Stimulated activated naive CD8-positive, alpha-beta T cell treated with anti-CD3 and anti-CD28 coated beads, Interleukin-15, amount 100 ng/mL, for 72 hours (primary cell): ENCODE measurements at regions not wholly inside any gene's neighbourhood (a gene's known extent, or its start where the extent isn't known, plus 50 kb on each side); places are given as distances from the start of the nearest gene placed in this dataset.

ENCODE experiments used
- ATAC-seq: fragments of 150-1000 bp; cut with Tn5 transposase; 2 replicates; pipeline ENCODE4 v1.10.0; 2021; ENCODE audit warnings: mild to moderate bottlenecking, moderate library complexity
- DNase-seq, 2 donors: peaks; one replicate each; pipeline ENCODE4 v3.0.0; 2021 to 2022
- H3K27ac Mint-ChIP-seq, 2 donors: one replicate each; pipeline ENCODE4 v1.8.0; 2022; ENCODE audit warnings: mild to moderate bottlenecking in 2 of 2, mixed read lengths in 2 of 2, moderate library complexity in 2 of 2
- H3K27me3 Mint-ChIP-seq: one replicate; pipeline ENCODE4 v1.8.0; 2022; ENCODE audit warnings: mixed read lengths
- H3K4me1 Mint-ChIP-seq: one replicate; pipeline ENCODE4 v1.8.0; 2022; ENCODE audit warnings: mild to moderate bottlenecking, mixed read lengths
- H3K4me3 Mint-ChIP-seq, 2 donors: one replicate each; pipeline ENCODE4 v1.8.0; 2022; ENCODE audit warnings: mild to moderate bottlenecking in 2 of 2, mixed read lengths in 2 of 2, moderate library complexity in 1 of 2
- H3K9me3 Mint-ChIP-seq, 2 donors: one replicate each; pipeline ENCODE4 v1.8.0; 2022; ENCODE audit warnings: mixed read lengths in 2 of 2

- Mint-ChIP-seq H3K27ac (no peak overlapping the region), H3K9me3 (peaks cover 15 to 18% of the 10 kb centered on the region in 2 donors), H3K4me1 (peaks cover under 1% of the 10 kb centered on the region), H3K4me3 (no peak overlapping the region), H3K27me3 (no peaks in the 10 kb centered on the region)
- no peak for DNase-seq
- no peak for ATAC-seq
These were observed 194.9 kb upstream of the ZNF608 start for GRCh38 chr5:124941051-124942049.

DNA sequence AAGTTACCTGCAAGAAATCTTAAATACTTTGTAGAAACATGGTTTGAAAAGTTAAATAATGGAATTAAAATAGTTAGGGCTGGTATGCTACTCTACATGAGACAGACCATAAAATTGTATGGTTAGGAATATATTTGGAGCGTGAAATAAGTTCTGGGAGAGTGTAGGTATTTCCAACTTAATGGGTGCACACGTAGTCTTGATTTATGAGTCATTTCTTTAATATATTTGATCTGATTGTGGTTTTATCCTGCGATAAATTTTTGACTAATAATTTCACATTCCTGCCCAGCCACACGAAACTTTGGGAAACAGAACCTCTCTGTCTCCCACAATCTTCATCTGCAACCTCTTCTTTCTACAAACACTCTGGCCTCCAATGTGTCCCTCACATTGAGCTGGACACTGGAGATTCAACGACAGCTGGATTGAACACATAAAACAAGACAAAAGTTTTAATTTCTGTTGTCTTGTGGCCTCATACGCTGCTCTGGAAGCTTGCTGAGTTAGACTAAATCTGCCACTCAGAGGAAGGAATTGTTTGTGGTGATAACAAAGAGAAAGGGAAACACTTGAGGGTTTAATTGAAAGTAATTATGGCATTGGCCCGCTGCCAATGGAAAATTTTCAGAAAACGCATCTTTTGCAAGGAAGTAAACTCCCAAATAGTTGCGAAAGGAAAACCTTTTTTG lies 201.8 kb upstream of the ZNF608 start:
- Mint-ChIP-seq H3K4me1 (peaks cover 13% of the 10 kb centered on the region), H3K27me3 (no peaks in the 10 kb centered on the region), H3K9me3 (peaks cover 4 to 7% of the 10 kb centered on the region in 2 donors), H3K27ac (peak overlapping the region in 1 of 2 donors; percentile 55), H3K4me3 (peak overlapping the region; percentile 19 to 44)
- DNase-seq (no peak), ATAC-seq (no peak)

GRCh38 chr5:124948754-124949275 lies 202.4 kb upstream of the ZNF608 start:
- H3K9me3 Mint-ChIP-seq: peaks cover 4 to 7% of the 10 kb centered on the region in 2 donors
- no peak overlapping the region for H3K27ac Mint-ChIP-seq
- H3K4me1 Mint-ChIP-seq: peaks cover 13% of the 10 kb centered on the region
- ATAC-seq: no peak
- no peak for DNase-seq
- H3K4me3 Mint-ChIP-seq: no peak overlapping the region
- H3K27me3 Mint-ChIP-seq: no peaks in the 10 kb centered on the region

- Mint-ChIP-seq H3K9me3 (peaks cover 4 to 7% of the 10 kb centered on the region in 2 donors), H3K27me3 (no peaks in the 10 kb centered on the region), H3K4me1 (peaks cover 13% of the 10 kb centered on the region), H3K4me3 (no peak overlapping the region), H3K27ac (no peak overlapping the region)
- DNase-seq: no peak
- ATAC-seq: no peak
These were observed 203.4 kb upstream of the ZNF608 start for GRCh38 chr5:124949862-124950261.

GRCh38 chr5:124951105-124951504 lies 204.7 kb upstream of the ZNF608 start:
- Mint-ChIP-seq H3K4me1 (peaks cover 13% of the 10 kb centered on the region), H3K27me3 (no peaks in the 10 kb centered on the region), H3K27ac (no peak overlapping the region), H3K4me3 (no peak overlapping the region), H3K9me3 (peaks cover 4 to 7% of the 10 kb centered on the region in 2 donors)
- no peak for DNase-seq
- ATAC-seq: no peak

DNA sequence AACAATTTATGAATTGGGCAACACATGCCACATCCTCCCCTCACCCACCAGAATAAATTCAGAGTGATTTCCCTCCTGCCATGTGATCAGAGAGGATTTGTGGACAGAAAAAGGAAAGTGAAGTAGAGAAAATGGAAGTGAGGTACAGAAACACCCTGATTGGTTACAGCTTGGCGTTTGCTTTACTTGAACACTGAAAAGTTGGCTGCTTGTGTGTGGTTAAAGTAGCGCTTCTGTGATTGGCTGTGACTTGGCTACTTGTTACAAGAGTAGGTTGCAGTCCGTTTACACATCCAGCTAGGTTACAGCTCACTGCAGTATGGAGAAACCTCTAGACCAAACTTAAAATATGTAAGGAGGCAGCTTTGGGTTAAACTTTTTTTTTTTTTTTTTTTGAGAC lies 205.2 kb upstream of the ZNF608 start:
- Mint-ChIP-seq H3K27me3 (no peaks in the 10 kb centered on the region), H3K4me1 (peaks cover 13% of the 10 kb centered on the region), H3K4me3 (no peak overlapping the region), H3K27ac (no peak overlapping the region), H3K9me3 (peaks cover 4 to 5% of the 10 kb centered on the region in 2 donors)
- ATAC-seq: no peak
- DNase-seq: no peak

GRCh38 chr5:124952079-124952478 lies 205.6 kb upstream of the ZNF608 start:
- no peaks in the 10 kb centered on the region for H3K27me3 Mint-ChIP-seq
- H3K4me3 Mint-ChIP-seq: no peak overlapping the region
- no peak for ATAC-seq
- H3K4me1 Mint-ChIP-seq: peaks cover 13% of the 10 kb centered on the region
- DNase-seq: no peak
- no peak overlapping the region for H3K27ac Mint-ChIP-seq
- peaks cover 0 to 1% of the 10 kb centered on the region in 2 donors for H3K9me3 Mint-ChIP-seq

GRCh38 chr5:124952566-124952965 lies 206.1 kb upstream of the ZNF608 start:
- Mint-ChIP-seq H3K4me3 (no peak overlapping the region), H3K4me1 (peaks cover 13% of the 10 kb centered on the region), H3K27me3 (no peaks in the 10 kb centered on the region), H3K9me3 (no peaks in the 10 kb centered on the region), H3K27ac (no peak overlapping the region)
- ATAC-seq (no peak), DNase-seq (no peak)

DNA sequence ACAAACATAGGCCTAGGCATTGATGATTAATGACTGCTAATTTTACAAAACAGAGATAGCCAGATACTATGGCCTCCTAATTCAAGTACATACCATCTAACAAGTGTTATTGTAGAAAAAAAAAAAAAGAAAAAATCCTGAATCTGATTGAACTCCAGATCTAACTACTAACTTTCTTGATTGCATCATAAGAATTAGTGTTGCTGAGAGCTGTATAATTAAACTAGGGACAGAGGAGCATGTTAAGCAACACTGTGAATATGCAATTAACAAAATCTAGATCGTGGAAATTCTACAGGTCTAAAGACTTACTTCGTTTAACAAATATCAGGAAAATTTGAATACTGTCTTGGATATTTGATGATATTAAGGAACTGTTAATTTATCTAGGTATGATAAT lies 208.3 kb upstream of the ZNF608 start:
- Mint-ChIP-seq H3K4me3 (no peak overlapping the region), H3K27me3 (no peaks in the 10 kb centered on the region), H3K4me1 (no peaks in the 10 kb centered on the region), H3K27ac (no peak overlapping the region), H3K9me3 (no peaks in the 10 kb centered on the region)
- DNase-seq (no peak), ATAC-seq (no peak)

- Mint-ChIP-seq H3K4me3 (no peak overlapping the region), H3K9me3 (peaks cover 0 to 5% of the 10 kb centered on the region in 2 donors), H3K4me1 (no peaks in the 10 kb centered on the region), H3K27ac (no peak overlapping the region), H3K27me3 (no peaks in the 10 kb centered on the region)
- DNase-seq (no peak), ATAC-seq (no peak)
These were observed 210.1 kb upstream of the ZNF608 start for GRCh38 chr5:124956471-124957029.

GRCh38 chr5:124957063-124957462 lies 210.6 kb upstream of the ZNF608 start:
- ATAC-seq (no peak), DNase-seq (no peak)
- peaks cover 0 to 5% of the 10 kb centered on the region in 2 donors for H3K9me3 Mint-ChIP-seq
- no peak overlapping the region for H3K4me3 Mint-ChIP-seq
- no peaks in the 10 kb centered on the region for H3K27me3 Mint-ChIP-seq
- H3K4me1 Mint-ChIP-seq: no peaks in the 10 kb centered on the region
- H3K27ac Mint-ChIP-seq: no peak overlapping the region

DNA sequence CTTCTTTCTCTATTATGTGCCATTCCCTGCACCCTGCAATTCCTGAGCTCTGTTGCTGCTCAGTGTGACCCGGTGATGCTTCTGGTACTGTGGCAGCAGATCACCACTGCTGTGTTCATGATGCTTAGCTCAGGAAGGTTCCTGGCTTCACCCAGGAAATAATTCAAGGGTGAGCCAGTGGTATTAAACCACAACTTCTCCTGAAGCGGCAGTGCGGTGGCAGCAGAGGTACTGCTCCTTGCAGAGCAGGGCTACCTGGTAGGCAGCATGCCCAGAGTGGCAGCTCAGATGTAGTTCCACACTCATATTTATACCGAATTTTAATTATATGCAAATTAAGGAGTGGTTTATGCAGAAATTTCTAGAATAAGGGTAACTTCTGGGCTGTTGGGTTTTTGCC lies 213.8 kb upstream of the ZNF608 start:
- DNase-seq: no peak
- H3K4me3 Mint-ChIP-seq: no peak overlapping the region
- no peaks in the 10 kb centered on the region for H3K4me1 Mint-ChIP-seq
- ATAC-seq: no peak
- H3K27me3 Mint-ChIP-seq: no peaks in the 10 kb centered on the region
- H3K27ac Mint-ChIP-seq: no peak overlapping the region
- peaks cover 0 to 5% of the 10 kb centered on the region in 2 donors for H3K9me3 Mint-ChIP-seq

DNA sequence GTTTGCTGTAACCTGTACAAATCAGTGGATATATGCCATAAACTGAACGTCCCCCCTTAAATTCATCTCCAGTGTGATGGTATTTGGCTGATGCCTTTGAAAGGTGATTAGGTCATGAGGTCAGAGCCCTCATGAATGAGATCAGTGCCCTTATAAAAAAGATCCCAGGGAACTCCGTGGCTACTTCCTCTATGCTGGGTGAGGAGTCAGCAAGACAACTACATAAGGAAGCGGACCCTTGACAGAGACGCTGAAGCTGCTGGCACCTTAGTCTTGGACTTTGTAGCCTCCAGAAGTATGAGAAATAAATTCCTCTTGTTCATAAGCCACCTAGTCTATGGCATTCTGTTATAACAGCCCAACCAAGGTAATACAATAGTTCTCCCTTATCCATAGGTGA lies 215.1 kb upstream of the ZNF608 start:
- Mint-ChIP-seq H3K4me3 (no peak overlapping the region), H3K27me3 (no peaks in the 10 kb centered on the region), H3K9me3 (peaks cover 0 to 5% of the 10 kb centered on the region in 2 donors), H3K4me1 (no peaks in the 10 kb centered on the region), H3K27ac (no peak overlapping the region)
- ATAC-seq: no peak
- DNase-seq: no peak

DNA sequence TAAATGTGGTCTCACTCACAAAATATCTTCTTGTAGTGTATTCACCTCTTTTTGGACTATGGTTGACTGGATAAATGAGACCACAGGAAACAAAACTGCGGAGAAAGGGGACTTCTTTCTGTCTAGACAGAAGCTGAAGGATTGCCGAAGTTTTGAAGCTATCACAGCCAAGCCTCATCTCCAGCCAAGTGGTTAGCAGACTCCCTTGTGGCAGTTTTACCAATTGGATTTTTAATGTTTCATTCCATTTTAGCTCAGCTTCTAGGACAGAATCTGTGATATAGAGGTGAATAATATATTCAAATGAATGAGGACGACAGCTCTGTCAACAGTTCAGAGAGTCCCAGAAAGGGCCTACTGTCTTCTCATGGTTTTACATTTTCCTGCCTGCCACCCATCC lies 215.7 kb upstream of the ZNF608 start:
- Mint-ChIP-seq H3K27ac (no peak overlapping the region), H3K27me3 (no peaks in the 10 kb centered on the region), H3K9me3 (peaks cover 0 to 5% of the 10 kb centered on the region in 2 donors), H3K4me1 (no peaks in the 10 kb centered on the region), H3K4me3 (no peak overlapping the region)
- ATAC-seq (no peak), DNase-seq (no peak)

DNA sequence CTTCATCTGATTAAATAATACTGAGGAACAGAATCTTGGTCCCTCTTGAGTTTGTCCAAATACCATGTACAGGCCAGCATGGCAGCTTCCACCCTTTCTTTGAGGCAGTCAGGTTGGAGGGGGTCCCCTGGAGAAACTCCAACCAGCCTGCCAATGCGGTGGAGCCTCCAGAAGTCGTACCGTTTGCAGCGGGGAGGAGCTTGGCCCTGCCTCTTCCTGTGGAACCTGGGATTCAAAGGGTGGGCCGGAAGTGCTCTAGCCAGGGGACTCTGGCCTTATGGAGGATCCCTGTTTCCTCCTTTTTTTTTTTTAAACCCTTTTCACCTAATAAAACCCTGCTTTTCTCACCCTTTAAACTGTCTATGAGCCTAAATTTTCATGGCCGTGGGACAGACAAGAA lies 216.3 kb upstream of the ZNF608 start:
- no peak for ATAC-seq
- Mint-ChIP-seq H3K4me3 (no peak overlapping the region), H3K4me1 (no peaks in the 10 kb centered on the region), H3K27me3 (no peaks in the 10 kb centered on the region), H3K9me3 (peaks cover 0 to 5% of the 10 kb centered on the region in 2 donors), H3K27ac (no peak overlapping the region)
- no peak for DNase-seq
